Stimulated activated CD8-positive, alpha-beta memory T cell treated with anti-CD3 and anti-CD28 coated beads, Interleukin-7, amount 100 ng/mL, for 48 hours (primary cell): ENCODE measurements at regions not wholly inside any gene's neighbourhood (a gene's known extent, or its start where the extent isn't known, plus 50 kb on each side); places are given as distances from the start of the nearest gene placed in this dataset.
A peak's percentile ranks its signal among the peaks of the same experiment; 100 is the strongest.
"Not testable (repeated sequence)": the region's sequence is repeated elsewhere in the genome, so short reads cannot be mapped to it uniquely, and the experiment has no call there.

Experiments used
- DNase-seq, 2 donors: peaks; one replicate each; pipeline ENCODE4 v3.0.0-alpha.2; 2020; ENCODE audit warnings: low read depth in 1 of 2; ENCODE audit errors: extremely low read depth in 1 of 2

DNA sequence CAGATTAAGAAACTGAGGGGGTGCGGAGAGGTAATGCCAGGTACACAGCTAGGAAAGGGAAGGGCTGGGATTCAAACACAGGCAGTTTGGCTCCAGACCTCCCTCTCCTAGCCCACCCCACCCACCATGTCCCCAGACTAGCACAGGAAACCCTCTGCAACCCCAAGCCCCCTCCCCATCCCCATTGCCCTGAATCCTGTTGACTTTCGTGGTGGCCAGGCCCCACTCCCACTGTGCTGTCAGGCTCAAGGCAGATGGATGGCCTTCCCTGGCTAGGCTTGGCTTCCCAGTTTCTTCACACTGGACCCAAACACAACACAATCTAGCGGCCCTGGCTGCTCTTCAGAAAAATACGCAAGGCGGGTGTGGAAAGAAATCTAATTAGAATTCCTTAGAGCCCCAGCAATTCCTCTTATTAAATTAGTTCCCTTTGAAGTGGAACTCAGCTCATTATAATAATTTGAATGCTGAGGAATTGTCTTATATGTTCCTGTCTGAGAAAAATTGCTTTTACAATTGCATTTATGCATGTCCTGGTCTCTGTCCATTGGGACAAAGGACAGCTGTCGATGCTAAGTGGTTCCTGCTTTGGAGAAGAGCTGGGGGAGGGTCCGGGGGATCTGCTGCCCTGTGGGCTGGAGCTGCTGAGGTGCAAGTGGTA is 97.4 kb downstream of the SYF2 start:
- no peak for DNase-seq

- DNase-seq: no peak
These were observed 98.0 kb downstream of the SYF2 start for GRCh38 chr1:25134307-25134706.

DNA sequence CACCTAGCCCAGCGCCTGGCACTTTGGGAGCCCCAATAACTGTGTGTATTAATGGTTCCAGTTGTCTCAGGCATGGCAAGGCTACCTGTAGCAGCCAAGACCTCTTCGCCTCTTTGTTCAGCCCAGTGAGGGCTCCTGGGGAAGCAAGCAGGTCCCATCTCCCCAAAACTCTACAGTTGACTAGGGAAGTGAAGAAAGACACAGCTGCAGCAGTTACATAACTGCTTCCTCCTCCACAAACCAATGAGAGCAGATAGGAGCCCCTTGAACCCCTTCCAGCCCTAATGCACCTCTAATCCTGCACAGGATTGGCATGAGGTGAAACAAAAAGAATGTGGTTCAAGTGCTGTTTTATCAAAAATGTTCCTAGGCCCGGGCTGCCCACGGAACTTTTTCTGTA is 100.5 kb downstream of the SYF2 start:
- no peak for DNase-seq

GRCh38 chr1:25130895-25131294 is 101.4 kb downstream of the SYF2 start:
- DNase-seq: no peak

GRCh38 chr1:25129380-25129779 is 102.9 kb downstream of the SYF2 start:
- DNase-seq: no peak

DNA sequence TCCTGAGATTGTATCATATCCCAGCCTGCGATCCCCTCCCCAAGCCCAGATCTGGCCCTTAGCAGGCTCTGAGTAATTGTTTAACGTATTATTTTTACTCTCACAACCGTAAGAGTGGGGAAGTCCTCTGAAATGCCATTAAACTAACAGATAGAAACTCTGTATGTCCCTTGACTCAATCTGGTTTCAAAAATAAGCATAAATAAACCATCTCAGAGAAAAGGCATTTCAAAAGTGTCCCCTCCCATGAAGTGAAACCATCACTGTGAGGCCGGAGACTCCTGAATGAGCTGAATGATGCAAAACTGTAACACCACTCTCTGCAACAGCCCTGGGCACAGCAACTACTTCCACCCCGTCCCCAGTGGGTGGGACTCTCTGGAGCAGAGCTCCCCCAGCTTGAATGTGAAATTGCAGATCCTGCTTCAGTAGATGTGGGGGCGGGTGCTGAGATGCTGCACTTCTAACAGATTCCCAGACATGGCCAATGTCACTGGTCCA is 104.1 kb downstream of the SYF2 start:
- DNase-seq: no peak

DNA sequence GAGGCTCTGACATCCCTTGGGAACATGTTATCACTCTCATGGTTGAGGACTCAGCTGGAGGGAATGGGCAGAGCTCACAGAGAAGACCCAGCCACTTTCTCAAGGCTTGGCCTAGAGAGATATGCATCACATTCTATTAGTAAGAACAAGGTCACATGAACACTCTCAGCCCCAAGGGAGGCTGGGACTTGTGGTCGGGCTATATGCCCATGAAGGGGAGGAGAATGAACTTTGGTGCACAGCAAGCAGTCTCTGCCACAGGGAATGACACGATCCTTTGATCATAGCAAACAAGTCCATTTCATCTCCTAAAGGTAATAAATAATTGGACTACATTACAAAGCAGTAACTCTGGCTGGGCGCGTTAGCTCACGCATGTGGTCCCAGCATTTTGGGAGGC is 105.7 kb downstream of the SYF2 start:
- no peak for DNase-seq

- no peak for DNase-seq
These were observed 108.8 kb downstream of the SYF2 start for GRCh38 chr1:25123551-25123950.

DNA sequence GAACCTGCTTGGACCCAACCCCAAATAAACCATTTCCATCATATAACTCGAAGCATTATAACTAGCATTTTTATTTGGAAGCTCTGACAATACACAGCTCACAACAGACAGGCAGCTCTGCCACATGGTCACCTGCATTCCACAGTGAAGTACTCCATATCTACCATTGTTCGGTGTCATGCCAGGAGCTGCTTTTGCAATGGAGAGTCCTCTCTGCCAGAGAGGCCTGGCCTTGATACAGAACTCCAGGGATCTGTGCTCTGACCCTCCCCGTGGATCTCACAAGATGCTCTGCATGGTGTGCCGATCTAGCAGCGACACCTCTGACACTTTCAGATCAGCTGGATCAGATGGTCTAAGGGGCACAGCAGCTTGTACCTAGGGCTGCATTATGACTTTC is 109.6 kb downstream of the SYF2 start:
- no peak for DNase-seq

GRCh38 chr1:25120281-25120680 is 112.0 kb downstream of the SYF2 start:
- DNase-seq: no peak

- peak in 1 of 2 donors; percentile 20 for DNase-seq
These were observed 113.8 kb downstream of the SYF2 start for GRCh38 chr1:25118546-25118945.

- DNase-seq: no peak
These were observed 115.0 kb downstream of the SYF2 start for GRCh38 chr1:25117233-25117823.

GRCh38 chr1:25116832-25117231 is 115.5 kb downstream of the SYF2 start:
- DNase-seq: no peak

GRCh38 chr1:25116117-25116516 is 116.2 kb downstream of the SYF2 start:
- not testable (repeated sequence) for DNase-seq

DNA sequence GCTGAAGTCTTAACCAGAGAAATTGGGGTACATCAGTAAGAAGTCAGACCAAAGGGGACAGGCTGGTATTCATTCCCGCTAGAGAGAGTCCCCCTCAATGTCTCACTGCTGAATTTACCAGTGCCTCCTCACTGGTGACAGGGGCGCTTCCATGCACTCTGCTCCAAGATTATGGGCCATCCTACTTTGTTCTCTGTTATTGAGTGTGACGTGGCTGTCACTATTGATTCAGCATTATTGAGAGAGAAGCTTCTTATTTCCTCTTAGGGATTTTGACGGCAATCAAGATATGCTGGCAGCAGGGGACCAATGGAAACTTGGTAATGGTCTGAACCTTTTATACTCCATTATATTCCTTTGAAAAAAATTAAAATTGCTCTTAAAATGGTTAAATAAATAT is 118.6 kb downstream of the SYF2 start:
- no peak for DNase-seq

DNA sequence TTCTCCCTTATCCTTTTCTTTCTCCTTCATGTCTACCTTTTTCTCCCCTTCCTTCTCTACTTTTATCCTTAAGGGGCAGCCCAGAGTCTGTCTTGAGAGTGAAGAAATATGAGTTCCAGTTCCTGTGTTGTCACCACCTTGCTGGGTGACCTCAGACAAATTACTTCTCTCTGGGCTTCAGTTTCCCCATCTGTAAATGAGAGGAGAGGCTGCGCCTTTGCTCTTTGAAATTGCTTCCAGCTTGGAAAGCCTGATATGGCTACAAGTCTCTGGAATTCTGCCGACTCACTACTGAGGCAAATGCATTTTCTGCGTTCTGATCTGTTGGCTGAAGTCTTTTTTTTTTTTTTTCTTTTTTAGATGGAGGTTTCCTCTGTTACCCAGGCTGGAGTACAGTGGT is 119.2 kb downstream of the SYF2 start:
- no peak for DNase-seq

GRCh38 chr1:25112400-25112799 is 119.9 kb downstream of the SYF2 start:
- no peak for DNase-seq

GRCh38 chr1:25111706-25112105 is 120.6 kb downstream of the SYF2 start:
- DNase-seq: no peak

- no peak for DNase-seq
These were observed 121.8 kb downstream of the SYF2 start for GRCh38 chr1:25110485-25110884.

DNA sequence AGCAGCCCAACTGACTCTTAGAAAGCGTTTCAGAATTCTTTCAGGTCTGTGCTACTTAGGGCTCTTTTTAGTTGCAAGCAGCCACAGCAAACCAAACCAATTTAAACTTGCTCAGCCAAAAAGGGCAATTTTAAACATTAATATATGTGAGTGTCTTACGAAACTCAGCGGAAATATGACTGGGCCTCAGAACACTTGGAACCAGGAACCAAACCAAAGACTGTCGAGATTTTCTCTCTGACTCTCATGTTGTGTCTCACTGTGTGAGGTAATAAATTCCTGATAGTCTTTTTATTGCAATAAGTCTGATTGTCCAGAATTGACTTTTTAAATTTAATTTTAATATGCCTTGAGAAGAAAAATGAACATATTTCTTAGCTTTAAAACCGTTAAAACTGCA is 122.3 kb downstream of the SYF2 start:
- no peak for DNase-seq

DNA sequence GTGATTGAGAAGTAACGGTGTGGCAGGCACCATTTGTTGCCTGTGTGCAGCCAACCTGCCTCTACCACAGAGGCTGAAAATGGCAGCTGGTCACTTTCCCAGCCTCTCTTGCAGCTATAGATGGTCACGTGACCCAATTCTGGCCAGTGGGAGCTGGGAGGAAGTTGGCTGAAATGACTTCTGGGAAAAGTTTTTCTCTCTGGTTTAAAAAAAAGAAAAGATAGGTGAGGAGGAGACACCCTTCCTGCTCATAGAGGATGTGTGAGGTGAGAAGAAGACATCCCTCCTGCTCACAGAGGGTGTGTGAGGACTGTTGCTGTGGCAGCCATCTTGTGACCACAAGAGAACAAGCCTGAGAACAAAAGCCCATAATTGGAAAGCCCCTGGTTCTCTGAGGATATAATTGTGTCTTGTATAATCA is 122.8 kb downstream of the SYF2 start:
- no peak for DNase-seq

DNA sequence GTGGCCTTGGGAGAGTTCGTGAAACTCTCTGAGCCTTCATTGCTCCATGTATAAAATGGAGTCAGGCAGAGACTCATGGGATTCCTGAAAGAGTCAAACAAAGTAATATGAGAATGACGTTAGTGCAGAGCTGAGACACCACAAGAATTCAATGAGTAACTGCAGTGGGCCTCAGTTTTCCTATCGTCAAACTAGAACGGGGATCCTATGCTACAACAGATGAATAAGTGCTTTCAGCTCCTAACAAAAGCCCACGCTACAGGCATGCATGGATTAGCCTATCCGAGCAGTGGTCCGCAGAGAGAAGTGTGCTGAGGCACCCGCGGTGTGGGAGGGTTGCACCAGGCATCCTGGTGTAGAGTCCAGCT is 124.7 kb downstream of the SYF2 start:
- DNase-seq: no peak
